NCI-H1694 treated with DMSO at 0.1 percent for 48 hours (cell line): ENCODE measurements at regions not wholly inside any gene's neighbourhood (a gene's known extent, or its start where the extent isn't known, plus 50 kb on each side); places are given as distances from the start of the nearest gene placed in this dataset.

Experiments used
- DNase-seq: peaks from one replicate; lab custom pipeline; 2025; lab: John Stamatoyannopoulos, UW

DNA sequence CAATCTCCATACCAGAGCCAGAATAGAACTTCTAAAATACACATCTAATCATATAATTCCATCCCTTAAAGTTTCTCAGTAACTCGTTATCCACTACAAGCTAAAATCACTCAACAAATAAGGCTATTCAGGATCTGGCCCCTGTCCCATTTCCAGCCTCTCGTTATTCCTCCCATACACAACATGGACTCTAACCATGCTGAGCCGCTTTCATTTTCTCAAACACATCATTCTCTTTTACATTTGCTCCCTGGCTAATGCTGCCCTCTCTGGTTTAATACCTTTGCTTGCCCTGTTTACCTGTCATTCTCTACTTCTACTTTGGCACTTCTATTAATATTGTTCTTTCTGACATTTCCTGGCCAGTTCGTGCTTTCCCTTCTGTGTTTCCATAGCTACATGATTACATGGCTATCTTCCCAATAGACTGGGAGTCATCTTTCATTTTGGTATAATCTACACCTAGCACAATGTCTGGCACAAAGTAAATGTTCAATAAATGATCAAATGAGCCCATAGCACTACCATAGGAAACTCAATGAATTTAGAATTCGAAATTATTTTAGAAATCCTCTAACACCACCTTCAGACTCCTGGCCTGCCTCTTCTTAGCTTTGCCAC, 163.6 kb upstream of the VRK2 start:
- DNase-seq = peak; percentile 84

DNA sequence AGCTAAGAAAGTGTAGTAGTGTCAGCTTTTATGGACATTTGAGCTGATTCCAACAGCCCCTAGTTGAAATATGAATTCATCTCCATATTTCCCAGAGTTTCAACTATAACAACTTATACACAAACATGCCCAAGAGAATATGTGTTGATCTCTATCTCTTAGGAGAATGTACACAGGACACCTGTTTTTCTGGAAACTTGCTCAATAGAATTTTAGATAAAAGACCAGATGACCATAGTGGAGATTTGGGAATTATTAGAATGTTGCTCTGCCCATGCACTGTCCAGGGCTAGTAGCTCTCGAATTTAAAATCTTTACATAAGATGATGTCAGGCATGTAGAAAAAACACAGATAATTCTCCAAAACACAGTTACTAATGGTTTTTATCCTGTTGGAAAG, 162.3 kb upstream of the VRK2 start:
- peak; percentile 80 for DNase-seq

DNA sequence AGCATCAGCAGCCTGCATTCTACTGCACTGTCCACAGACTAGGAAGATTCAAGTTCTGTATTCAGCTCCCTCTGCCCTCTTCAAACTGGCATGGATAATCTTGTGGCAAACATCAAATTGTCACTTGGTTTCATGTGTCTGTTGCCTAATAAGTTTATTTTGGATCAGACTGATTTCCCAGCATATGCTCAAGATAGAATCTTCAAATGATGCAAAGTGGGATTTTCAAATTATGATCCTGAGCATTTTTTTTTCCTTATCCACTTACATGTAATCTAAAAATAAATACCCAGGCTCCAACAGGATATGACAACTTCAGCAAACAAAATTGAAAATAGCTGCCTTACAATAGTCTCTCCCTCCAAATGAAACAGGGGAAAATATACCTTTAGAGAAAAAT, 160.9 kb upstream of the VRK2 start:
- peak; percentile 91 for DNase-seq

DNA sequence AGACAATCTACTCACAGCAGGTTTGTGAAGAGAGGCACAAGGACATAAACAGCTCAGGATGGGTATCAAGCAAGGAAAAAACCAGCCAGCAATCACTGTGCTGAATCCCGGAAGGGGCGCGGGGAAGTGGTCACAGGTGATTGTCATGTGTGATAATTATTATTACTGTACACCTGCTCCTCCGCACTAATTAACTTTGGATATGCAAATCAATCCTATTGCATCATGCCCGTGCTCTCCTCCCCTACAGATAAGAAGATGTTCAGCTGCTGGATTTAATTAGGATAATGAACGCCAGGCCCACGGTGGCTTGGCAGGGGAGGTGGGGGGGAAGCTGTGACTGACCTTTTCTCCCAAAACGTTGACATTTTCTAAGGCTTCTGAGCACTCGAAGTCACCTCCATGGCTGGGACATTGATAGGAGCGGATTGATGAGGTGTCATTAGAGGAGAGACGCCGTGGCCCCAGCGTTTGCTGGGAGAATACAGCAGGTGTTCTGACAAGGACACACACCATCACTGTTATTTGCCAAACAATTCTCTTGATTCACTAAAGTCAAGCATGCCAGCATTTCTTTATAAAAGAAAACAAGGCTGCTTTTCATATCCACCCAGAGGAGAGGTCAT, 160.3 kb upstream of the VRK2 start:
- peak; percentile 93 for DNase-seq

DNA sequence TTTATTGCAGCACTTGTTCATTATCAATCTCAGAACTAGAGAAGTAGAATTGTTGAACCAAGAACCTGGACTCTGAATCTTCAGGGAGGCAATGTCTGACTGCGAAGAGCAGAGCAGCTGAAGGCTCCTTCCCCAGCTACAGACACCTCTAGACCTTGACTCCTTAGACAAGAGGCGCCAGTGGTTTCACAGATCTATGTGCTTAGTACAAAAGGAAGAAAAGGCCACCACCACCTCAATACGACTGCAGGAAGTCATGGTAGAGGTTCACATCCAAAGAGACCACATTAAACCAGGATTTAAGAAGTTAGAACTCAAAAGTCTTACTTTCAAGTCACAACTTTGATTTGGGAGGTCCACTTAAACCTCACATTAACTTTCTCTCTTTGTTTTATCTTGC, 158.1 kb upstream of the VRK2 start:
- DNase-seq = no peak

DNA sequence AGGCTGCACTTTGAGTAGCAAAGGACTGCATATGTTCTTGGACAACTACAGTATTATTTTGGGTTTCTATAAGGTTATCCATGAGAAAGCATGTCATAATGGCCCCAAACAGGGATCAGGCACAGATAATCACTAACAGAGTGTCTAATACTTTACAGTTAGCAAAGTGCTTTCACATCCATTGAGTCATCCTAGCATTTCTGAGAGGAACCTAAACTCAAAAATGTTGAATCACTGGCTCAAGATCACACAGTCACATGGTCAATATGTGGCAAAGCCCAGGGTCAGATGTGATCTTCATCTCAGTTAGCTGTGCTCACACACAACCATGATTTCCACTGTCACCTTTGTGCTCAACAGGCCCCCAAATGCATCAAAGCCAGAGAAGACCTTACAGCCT, 156.1 kb upstream of the VRK2 start:
- peak; percentile 89 for DNase-seq

DNA sequence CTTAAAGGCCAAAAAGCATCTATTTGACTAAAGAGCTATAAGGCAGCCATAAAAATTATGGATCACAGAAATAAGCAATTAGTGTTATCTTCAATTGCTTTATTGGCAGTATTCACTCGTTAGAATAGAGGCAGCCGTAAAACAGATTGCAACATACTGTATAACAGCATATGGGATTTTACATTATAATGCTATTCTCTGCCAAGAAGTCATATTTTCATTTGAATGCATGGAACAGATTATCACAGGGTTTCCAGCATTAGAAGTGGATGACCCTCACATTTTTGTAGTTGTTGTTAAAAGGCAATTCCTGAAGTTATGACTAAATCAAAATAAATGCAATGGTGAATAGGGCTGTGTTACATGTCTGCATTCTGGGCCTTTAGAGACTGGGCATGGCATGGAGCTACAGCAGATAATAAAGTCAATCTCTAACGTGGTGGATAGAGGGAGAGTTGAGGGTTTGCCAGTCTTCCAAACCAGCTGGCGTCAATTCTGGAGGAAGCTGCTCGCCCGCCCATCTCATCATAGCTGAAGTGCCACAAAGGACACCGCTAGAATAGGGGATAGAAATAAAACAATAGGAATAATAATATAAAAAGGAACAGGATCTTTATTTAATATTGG, 155.4 kb upstream of the VRK2 start:
- DNase-seq = peak; percentile 97

DNA sequence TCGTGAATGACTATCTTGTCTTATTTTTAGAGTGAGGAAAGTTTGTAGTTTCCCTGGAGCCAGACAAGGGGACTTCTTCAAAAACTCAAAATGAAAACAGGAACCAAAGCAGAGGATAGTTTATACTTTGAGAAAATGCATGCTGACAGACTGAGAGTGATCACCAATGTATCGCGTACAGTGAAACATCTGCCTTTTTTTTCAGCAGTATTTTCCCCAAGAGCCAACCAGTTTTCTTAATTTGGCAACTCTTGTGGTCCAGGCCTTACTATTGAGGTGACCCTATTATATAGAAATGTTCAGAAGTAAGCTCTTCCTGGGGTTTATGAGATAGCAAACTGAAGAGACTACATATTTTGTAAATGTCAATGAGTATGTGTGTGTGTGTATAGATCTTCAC, 153.7 kb upstream of the VRK2 start:
- DNase-seq = peak; percentile 72

DNA sequence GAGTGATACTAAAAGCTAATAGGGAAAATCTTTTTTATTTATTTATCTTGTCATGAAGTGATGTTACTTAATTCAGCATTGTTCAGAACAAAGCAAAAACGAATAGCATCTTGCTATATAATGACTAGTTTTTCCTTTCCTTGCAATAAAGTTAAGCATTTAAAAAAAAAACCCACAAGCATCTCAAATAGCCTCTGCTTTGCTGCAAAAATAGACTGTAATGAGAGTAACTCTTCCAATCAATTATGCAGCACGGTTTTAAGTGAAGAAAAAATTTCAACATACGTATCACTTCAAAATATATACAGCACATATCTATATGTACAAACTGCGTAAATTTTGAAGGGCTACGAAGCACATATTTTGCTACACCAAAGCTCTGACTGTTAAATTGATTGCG, 153.3 kb upstream of the VRK2 start:
- no peak for DNase-seq

DNA sequence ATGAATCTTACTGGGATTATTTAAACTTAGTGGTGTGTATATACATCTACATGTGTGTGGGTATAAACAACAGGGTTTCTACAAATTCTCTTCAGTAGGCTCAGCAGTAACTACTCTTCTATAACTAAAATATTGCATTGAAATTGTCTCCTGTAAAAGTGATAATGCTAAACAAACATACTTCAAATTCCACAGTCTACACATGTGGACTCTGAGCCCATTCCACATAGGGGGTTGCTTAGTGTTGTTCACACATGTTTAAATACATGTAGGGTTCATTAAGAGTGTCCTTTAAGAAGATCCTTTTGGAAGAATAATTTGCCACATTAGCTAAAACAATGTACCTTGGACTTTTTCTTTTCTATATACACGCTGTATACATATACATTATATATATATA, 152.8 kb upstream of the VRK2 start:
- DNase-seq = peak; percentile 84

DNA sequence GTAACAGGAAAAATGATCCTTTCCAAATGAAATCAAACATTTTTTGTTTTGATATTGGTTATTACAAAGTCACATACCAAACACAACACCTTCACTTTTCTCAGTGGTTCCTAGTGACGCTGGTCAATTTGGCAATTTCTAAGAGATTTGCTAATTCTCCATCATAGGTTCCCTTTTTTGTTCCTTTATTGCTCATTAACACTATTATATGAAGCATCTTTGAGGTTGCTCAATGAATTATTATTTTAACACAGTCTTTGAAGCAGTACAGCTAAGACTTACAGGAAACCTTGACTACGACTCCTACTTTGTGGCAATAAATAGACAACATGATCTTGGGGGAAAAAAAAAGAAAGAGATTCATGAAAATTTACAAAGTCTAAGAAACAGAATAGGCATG, 152.2 kb upstream of the VRK2 start:
- DNase-seq = no peak

DNA sequence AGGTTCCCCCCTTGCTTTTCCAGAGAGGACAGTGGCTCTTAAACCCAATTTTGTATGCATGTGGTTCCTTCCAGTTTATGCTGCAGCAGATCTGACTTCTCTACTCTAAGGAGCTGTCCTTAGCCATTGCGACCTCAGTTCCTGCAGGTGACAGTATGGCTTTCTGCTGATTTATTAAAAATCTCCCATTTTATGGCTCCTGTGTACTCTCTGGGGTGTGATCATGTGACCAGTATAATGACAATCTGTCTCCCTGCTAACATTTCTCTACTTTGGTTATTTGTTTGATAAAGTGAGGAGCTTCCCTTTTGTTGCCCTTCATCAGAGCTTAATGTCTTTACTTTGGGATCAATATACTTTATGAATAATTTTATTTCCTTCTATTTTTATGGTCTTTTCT, 148.7 kb upstream of the VRK2 start:
- peak; percentile 60 for DNase-seq

DNA sequence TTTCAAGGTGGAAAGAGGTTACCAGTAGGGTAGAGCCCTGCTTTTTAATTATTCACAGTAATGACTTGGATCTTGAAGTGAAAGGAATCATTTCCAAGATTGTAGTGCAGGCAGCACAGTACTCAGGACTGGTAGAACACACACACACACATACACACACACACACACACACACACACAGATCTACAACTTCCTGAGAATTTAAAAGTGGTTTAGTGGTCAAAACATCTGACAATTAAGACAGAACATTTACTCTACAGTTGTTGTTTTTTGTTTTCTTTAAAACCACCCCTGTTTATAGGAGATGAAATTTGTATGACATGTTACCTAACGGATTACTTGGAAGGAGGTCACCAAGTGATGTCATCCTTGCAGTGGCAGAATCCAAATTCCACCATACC, 146.7 kb upstream of the VRK2 start:
- no peak for DNase-seq

DNA sequence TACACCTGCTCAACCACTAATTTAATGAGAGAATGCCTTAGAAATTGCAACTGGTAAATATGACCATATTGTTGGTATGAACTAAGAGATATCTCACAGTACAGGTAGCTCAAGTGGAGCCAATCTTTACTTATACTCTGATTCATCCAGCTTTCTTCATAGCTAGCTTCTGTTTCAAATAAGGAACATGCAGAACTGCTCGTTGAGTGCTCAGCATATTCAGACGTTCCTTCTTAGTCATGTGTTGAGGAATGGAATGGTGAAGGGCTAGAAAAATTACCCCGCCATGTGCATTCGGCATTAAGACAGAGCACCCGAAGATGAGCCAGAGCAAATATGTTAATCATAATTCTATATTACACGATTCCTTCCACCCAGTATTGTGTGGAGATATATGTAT, 144.0 kb upstream of the VRK2 start:
- no peak for DNase-seq

DNA sequence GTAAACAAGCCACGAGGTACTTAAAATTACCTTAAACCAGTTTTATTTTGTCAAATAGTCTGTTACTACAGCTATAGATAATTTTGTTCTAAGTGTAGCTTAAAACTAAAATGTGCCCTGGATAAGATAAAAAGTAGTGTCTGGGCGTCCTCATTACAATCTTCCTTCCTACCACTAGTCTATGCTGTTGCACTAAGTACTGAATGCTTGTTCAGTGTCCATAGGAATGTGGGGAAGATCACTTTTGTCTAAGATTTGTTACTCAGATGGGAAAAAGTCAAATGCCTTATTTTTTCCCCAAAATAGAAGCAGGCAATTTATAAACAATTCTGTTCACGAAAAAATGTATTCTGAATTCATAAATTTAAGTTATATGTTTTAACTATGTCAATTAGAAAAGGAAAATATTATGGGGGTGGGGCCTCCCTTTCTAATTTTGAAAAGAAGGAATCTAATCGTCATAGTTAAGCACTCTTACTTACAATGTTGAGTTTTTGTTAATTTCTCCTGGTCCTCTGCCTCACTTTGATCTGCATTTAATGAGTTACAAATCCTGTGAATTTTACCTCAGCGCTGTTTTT, 140.4 kb upstream of the VRK2 start:
- peak; percentile 81 for DNase-seq

DNA sequence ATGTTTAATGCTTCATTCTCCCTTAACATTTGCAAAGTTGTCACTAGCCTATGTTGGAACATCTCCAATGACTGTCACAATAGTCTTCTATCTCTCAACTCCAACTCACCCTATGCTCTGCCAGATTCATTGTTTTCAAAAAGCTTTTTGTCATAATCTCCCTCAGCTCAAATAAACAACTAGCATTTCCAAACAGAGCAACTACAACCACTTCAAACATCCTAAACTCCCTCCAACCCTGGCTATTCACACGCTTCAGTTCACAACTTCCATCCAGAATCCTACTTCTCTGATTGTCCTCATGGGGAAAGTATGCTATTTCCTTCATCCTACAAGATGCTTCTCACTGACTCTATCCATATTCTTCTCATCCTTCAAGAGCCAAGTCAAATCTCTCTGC, 139.2 kb upstream of the VRK2 start:
- no peak for DNase-seq

DNA sequence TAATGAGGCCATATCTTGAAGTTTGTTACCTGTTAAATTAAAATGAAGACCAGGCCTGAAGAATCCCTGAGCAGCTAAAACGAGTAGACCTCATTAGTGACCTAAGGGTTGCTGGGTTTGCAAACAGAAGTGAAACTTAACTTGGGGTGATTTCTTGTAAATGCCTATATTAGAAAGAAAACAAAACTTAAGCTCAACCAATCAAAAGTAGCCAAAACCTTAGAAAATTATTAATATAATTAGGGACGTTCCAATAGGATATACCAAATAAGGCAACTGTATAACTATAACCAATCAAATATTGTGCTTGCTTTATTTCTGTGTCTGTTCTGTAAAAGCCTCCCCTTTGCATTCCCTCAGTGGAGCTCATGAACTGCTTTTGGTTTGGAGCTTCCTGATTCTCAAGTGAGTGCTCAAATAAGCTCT, 137.9 kb upstream of the VRK2 start:
- DNase-seq = no peak

DNA sequence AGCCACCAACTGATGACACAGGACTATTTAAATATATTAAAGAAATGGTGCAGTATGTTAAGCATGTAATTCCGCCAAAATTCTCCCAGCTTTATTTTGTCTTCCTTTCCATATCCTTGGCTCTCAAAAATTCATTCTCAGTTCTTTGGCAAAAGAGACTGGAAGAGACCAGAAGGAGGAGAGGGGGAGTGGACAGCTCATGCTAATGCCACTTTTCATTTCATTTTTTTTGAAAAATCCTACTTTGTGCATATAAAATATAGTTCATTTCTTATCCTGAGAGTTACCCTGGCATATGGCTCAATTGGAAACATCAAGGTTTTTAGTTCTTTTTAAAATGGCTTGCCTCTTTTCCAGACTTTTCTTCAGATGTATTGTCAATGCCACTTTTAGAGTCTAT, 128.5 kb upstream of the VRK2 start:
- DNase-seq = no peak

DNA sequence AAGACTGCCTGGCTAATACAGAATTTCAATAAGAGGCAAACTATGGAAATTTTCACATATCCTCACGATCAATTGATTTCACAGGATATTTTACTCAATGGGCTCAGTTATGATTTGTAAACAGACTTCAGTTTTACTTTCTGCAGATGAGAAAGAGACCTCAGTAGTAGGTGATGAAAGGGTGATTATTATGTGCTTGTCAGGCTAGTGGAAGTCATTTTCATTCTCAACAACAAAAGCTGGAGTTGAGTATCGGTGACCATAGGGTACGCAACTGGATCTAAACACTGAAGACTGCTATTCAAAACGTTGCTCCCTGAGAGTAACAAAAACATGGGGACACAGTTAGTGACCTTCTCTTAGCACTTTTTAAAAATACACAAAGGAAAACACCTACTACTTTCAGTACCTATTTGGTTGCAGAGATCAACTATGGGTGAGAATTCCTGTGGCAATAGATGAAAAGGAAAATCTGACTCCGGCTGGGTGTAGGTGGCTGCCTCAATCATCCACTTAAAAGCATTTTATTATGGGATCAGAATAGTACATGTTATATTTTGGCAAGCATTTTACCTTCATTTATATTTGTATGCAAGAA, 126.2 kb upstream of the VRK2 start:
- DNase-seq = no peak

DNA sequence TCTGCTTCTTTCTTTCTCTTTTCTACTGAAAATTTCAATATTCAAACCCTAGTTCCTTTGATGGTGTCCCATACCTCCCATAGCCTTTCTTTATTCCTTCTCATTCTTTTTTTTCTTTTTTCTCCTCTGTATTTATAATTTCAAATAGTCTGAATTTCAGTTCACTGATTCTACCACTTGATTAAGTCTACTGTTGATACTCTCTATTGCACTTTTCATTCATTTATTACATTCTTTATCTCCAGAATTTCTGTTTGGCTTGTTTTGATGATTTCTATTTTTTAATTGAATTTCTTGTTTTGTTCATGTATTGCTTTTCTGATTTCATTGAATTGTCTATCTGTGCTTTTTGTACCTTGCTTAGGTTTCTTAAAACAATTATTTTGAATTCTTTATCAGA, 111.9 kb upstream of the VRK2 start:
- DNase-seq = no peak

DNA sequence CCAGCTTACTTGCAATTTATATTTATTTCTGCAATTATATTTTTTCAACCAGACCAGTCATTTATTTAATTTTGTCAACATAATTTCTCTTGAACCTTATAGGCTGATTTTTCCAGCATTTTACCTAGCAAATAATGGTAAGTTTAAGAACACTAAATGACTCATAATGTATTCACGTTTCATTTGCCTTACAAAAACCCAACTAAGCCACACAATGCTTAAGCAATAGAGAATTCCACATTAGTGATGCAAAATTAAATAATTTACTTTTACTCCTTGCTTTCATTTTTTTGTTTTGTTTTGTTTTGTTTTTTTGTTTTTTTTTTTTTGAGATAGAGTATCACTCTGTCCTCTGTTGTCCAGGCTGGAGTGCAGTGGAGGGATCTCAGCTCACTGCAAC, 110.4 kb upstream of the VRK2 start:
- no peak for DNase-seq

DNA sequence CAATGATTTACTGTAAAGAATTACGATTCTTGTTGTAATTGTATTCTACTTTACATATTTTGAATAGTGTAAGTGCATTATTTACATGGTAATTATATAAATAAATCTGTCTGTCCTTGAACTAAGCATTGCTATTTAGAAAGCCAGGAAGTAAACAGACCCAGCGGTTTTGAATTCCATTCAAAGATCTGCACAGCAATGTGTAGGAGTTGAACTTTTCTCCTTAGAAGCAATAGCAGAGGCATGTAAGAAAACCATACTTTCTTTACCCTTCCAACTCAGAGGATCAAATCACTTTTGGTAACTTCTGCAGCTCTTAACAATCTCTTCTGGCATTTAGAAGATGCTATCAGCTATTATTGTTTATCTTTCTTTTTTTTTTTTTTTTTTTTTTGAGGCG, 109.2 kb upstream of the VRK2 start:
- no peak for DNase-seq

DNA sequence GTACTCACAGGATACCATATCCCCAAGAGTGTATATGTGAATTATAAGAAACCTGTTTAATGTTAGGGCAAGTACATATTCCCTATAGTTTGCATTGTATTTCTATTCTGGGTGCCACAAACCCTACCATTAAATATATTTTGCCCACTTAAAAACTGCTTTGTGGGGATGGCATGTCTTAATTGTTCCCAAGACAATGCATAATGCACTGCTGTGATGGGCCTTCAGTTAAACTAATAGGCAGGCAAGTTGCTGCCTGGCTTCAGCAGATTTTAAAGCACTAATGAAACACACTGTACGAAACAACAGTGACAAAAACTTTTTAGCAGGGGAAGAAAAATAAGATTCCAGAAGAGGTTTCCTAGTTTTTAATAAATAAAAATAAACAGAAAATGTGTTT, 104.8 kb upstream of the VRK2 start:
- no peak for DNase-seq
